Hepatocyte (in vitro differentiated cells): ENCODE measurements at regions not wholly inside any gene's neighbourhood (a gene's known extent, or its start where the extent isn't known, plus 50 kb on each side); places are given as distances from the start of the nearest gene placed in this dataset.

Source experiments
- DNase-seq: peaks from one replicate; pipeline ENCODE4 v3.0.0-alpha.2; 2016; ENCODE audit warnings: low spot score
- H2AFZ ChIP-seq: fragments of 200-600 bp; sonication (generic); 2 replicates; pipeline ENCODE4 v1.6.0; 2016; ENCODE audit warnings: antibody characterized with exemption, mild to moderate bottlenecking
- H3K27ac ChIP-seq: fragments of 200-600 bp; sonication (generic); 2 replicates; pipeline ENCODE4 v1.5.1; 2016; ENCODE audit warnings: mild to moderate bottlenecking
- H3K27me3 ChIP-seq: fragments of 200-600 bp; sonication (generic); 2 replicates; pipeline ENCODE4 v1.6.1; 2016
- H3K36me3 ChIP-seq: fragments of 200-600 bp; sonication (generic); replicated peaks from 2 replicates; pipeline ENCODE4 v1.5.1; 2016; ENCODE audit warnings: low read depth; ENCODE audit not compliant: insufficient read depth
- H3K4me1 ChIP-seq: fragments of 200-600 bp; sonication (generic); 2 replicates; pipeline ENCODE4 v1.5.1; 2016; ENCODE audit warnings: mild to moderate bottlenecking, moderate library complexity; ENCODE audit not compliant: insufficient read depth
- H3K4me2 ChIP-seq: fragments of 200-600 bp; sonication (generic); 2 replicates; pipeline ENCODE4 v1.6.0; 2016
- H3K4me3 ChIP-seq: fragments of 200-600 bp; sonication (generic); 2 replicates; pipeline ENCODE4 v1.5.1; 2016; ENCODE audit warnings: mild to moderate bottlenecking
- H3K79me2 ChIP-seq: fragments of 200-600 bp; sonication (generic); 2 replicates; pipeline ENCODE4 v1.6.0; 2017; ENCODE audit warnings: mild to moderate bottlenecking
- H3K9me2 ChIP-seq: fragments of 200-600 bp; sonication (generic); replicated peaks from 2 replicates; pipeline ENCODE4 v1.6.0; 2017; ENCODE audit warnings: mild to moderate bottlenecking; ENCODE audit not compliant: insufficient read depth
- H3K9me3 ChIP-seq: fragments of 200-600 bp; sonication (generic); 2 replicates; pipeline ENCODE4 v1.5.1; 2016; ENCODE audit warnings: low read depth, mild to moderate bottlenecking
- H4K20me1 ChIP-seq: fragments of 200-600 bp; sonication (generic); 2 replicates; pipeline ENCODE4 v1.6.0; 2016; ENCODE audit warnings: mild to moderate bottlenecking; ENCODE audit not compliant: insufficient read depth, poor library complexity, severe bottlenecking
- EZH2 ChIP-seq: fragments of 200-600 bp; sonication (generic); IDR thresholded peaks from 2 replicates; pipeline ENCODE4 v1.6.1; 2016; ENCODE audit warnings: antibody characterized with exemption, mild to moderate bottlenecking, borderline replicate concordance
- EZH2phosphoT487 ChIP-seq: fragments of 200-600 bp; sonication (generic); IDR thresholded peaks from one replicate; pipeline ENCODE4 v1.6.1; 2018; ENCODE audit warnings: antibody characterized with exemption, mild to moderate bottlenecking, low read depth, moderate library complexity; ENCODE audit not compliant: unreplicated experiment, severe bottlenecking
- WGBS: methylation state at CpG from one replicate; pipeline ENCODE4 v1.1.6; 2016; ENCODE audit warnings: low lambda C conversion rate; ENCODE audit errors: missing lambda C conversion rate; 5-methylcytosine and 5-hydroxymethylcytosine counted together
- TF ChIP-seq, protein P1 (sequence below): fragments of 200-600 bp; sonication (generic); IDR thresholded peaks from 2 replicates; pipeline ENCODE4 v1.5.1; 2016; ENCODE audit warnings: antibody characterized with exemption, mild to moderate bottlenecking; ENCODE audit not compliant: poor library complexity

- Histone ChIP-seq H3K9me3 (no peaks in the 10 kb centered on the region), H3K36me3 (no peaks in the 10 kb centered on the region), H3K4me1 (peaks cover 10% of the 10 kb centered on the region), H3K79me2 (no peaks in the 10 kb centered on the region), H3K27ac (peak overlapping the region; percentile 68), H4K20me1 (no peaks in the 10 kb centered on the region), H2AFZ (no peak overlapping the region), H3K27me3 (no peaks in the 10 kb centered on the region), H3K4me2 (no peak overlapping the region), H3K9me2 (no peaks in the 10 kb centered on the region), H3K4me3 (no peak overlapping the region)
- DNase-seq = no peak
- TF ChIP-seq, protein P1, sequence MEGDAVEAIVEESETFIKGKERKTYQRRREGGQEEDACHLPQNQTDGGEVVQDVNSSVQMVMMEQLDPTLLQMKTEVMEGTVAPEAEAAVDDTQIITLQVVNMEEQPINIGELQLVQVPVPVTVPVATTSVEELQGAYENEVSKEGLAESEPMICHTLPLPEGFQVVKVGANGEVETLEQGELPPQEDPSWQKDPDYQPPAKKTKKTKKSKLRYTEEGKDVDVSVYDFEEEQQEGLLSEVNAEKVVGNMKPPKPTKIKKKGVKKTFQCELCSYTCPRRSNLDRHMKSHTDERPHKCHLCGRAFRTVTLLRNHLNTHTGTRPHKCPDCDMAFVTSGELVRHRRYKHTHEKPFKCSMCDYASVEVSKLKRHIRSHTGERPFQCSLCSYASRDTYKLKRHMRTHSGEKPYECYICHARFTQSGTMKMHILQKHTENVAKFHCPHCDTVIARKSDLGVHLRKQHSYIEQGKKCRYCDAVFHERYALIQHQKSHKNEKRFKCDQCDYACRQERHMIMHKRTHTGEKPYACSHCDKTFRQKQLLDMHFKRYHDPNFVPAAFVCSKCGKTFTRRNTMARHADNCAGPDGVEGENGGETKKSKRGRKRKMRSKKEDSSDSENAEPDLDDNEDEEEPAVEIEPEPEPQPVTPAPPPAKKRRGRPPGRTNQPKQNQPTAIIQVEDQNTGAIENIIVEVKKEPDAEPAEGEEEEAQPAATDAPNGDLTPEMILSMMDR = no peak
- TF ChIP-seq EZH2 (no peak), EZH2phosphoT487 (no peak)
- WGBS = 95% methylated on average over 1 of the region's 1 CpG
These were observed 296.0 kb downstream of the RMST start for GRCh38 chr12:97758586-97758985.

- Histone ChIP-seq H3K27ac (no peak overlapping the region), H3K4me3 (no peak overlapping the region), H3K4me1 (peaks cover 10% of the 10 kb centered on the region), H3K79me2 (no peaks in the 10 kb centered on the region), H4K20me1 (no peaks in the 10 kb centered on the region), H3K27me3 (no peaks in the 10 kb centered on the region), H3K36me3 (no peaks in the 10 kb centered on the region), H3K4me2 (no peak overlapping the region), H3K9me3 (no peaks in the 10 kb centered on the region), H3K9me2 (no peaks in the 10 kb centered on the region), H2AFZ (no peak overlapping the region)
- TF ChIP-seq EZH2 (no peak), EZH2phosphoT487 (no peak)
- TF ChIP-seq, protein P1 = no peak
- WGBS = 91% methylated on average over 3 of the region's 3 CpGs
- DNase-seq = no peak
These were observed 298.0 kb downstream of the RMST start for GRCh38 chr12:97760601-97761000.

DNA sequence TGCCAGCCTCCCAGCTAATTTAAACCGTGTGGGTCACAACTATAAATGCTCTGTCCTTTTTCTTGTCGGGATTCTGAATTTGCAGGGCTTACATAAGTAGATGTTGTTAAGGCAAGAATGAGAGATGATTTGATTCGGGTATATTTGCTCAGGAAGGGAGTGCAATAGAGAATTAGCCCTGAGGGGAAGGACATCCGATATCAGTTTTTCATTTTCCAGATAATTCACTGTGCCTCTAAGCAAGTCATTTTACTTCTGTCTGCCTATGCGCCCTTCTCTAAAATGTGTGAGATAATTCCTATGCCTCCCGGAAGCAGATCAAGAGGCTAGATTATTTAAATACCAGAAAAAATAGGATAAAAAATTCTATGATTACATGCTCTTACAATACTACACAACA lies 300.5 kb downstream of the RMST start:
- Histone ChIP-seq H3K4me2 (no peak overlapping the region), H3K27ac (no peak overlapping the region), H3K4me1 (peaks cover 4% of the 10 kb centered on the region), H3K9me3 (no peaks in the 10 kb centered on the region), H3K36me3 (no peaks in the 10 kb centered on the region), H2AFZ (no peak overlapping the region), H3K9me2 (no peaks in the 10 kb centered on the region), H3K79me2 (no peaks in the 10 kb centered on the region), H4K20me1 (no peaks in the 10 kb centered on the region), H3K4me3 (no peak overlapping the region), H3K27me3 (no peaks in the 10 kb centered on the region)
- WGBS = 77% methylated on average over 6 of the region's 6 CpGs
- DNase-seq = no peak
- TF ChIP-seq EZH2 (no peak), EZH2phosphoT487 (no peak)
- TF ChIP-seq, protein P1 = no peak

DNA sequence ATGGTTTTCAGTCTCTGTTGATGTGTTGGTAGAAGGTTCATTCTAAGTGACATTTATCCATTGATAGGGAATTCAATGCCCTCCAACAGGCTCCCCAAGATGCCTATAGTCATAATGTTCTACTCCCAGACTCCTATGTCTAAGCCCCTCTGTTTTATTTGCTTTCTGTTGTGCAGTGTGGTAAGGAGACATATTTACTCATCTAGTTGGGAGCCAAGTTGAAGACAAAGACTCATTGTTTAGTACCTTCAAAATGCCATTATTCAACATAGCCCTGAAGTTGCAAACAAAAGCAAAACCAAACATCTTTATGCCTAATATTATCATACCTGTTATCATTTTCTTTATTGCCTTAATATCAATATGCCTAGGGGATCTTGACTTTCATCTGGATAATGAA lies 302.1 kb downstream of the RMST start:
- no peak for DNase-seq
- no peaks in the 10 kb centered on the region for H3K9me2 ChIP-seq
- no peaks in the 10 kb centered on the region for H4K20me1 ChIP-seq
- no peak overlapping the region for H3K4me3 ChIP-seq
- H3K4me2 ChIP-seq = no peak overlapping the region
- H2AFZ ChIP-seq = no peak overlapping the region
- no peak for TF ChIP-seq EZH2phosphoT487
- TF ChIP-seq, protein P1 = no peak
- no peak for TF ChIP-seq EZH2
- H3K27ac ChIP-seq = no peak overlapping the region
- no peaks in the 10 kb centered on the region for H3K9me3 ChIP-seq
- H3K79me2 ChIP-seq = no peaks in the 10 kb centered on the region
- H3K4me1 ChIP-seq = no peaks in the 10 kb centered on the region
- no peaks in the 10 kb centered on the region for H3K27me3 ChIP-seq
- H3K36me3 ChIP-seq = no peaks in the 10 kb centered on the region
